ENCODE measurements at regions not wholly inside any gene's neighbourhood (a gene's known extent, or its start where the extent isn't known, plus 50 kb on each side); places are given as distances from the start of the nearest gene placed in this dataset.

GRCh38 chr12:97948591-97948990 lies 486.0 kb downstream of the RMST start:
- TF ChIP-seq GATA2 (IDR thresholded peaks at IDR 0.05; ENCODE audit: low read depth, low read length) (no peak), GATA3 (IDR thresholded peaks at IDR 0.05; ENCODE audit: low read depth, low read length) (no peak)

All from SH-SY5Y (cell line).